Ishikawa (cell line): ENCODE measurements at regions not wholly inside any gene's neighbourhood (a gene's known extent, or its start where the extent isn't known, plus 50 kb on each side); places are given as distances from the start of the nearest gene placed in this dataset.

Experiments used
- CEBPB ChIP-seq: IDR thresholded peaks from 2 replicates; pipeline ENCODE4 v1.6.1; 2012
- CREB1 ChIP-seq: IDR thresholded peaks from 2 replicates; pipeline ENCODE4 v1.6.1; 2012; ENCODE audit warnings: low read depth
- EGR1 ChIP-seq: IDR thresholded peaks from 2 replicates; pipeline ENCODE4 v1.6.1; 2012
- EP300 ChIP-seq: IDR thresholded peaks from 2 replicates; pipeline ENCODE4 v1.6.1; 2012; ENCODE audit warnings: borderline replicate concordance
- FOXM1 ChIP-seq: IDR thresholded peaks from 2 replicates; pipeline ENCODE4 v1.6.1; 2012; ENCODE audit warnings: low read depth, borderline replicate concordance
- RAD21 ChIP-seq: IDR thresholded peaks from 2 replicates; pipeline ENCODE4 v1.6.1; 2012; ENCODE audit warnings: low read depth
- REST ChIP-seq: IDR thresholded peaks from 2 replicates; pipeline ENCODE4 v1.6.1; 2012; ENCODE audit warnings: low read depth, mild to moderate bottlenecking
- TAF1 ChIP-seq: IDR thresholded peaks from 2 replicates; pipeline ENCODE4 v1.6.1; 2012; ENCODE audit warnings: low read depth, mild to moderate bottlenecking
- TEAD4 ChIP-seq: IDR thresholded peaks from 2 replicates; pipeline ENCODE4 v1.6.1; 2012
- YY1 ChIP-seq: IDR thresholded peaks from 2 replicates; pipeline ENCODE4 v1.6.1; 2012; ENCODE audit warnings: low read depth
- ZBTB7A ChIP-seq: IDR thresholded peaks from 2 replicates; pipeline ENCODE4 v1.6.1; 2012; ENCODE audit warnings: low read depth
- TF ChIP-seq, protein P1 (sequence below): IDR thresholded peaks from 2 replicates; pipeline ENCODE4 v1.6.1; 2012
- TF ChIP-seq, protein P2 (sequence below): IDR thresholded peaks from 2 replicates; pipeline ENCODE4 v1.6.1; 2012

DNA sequence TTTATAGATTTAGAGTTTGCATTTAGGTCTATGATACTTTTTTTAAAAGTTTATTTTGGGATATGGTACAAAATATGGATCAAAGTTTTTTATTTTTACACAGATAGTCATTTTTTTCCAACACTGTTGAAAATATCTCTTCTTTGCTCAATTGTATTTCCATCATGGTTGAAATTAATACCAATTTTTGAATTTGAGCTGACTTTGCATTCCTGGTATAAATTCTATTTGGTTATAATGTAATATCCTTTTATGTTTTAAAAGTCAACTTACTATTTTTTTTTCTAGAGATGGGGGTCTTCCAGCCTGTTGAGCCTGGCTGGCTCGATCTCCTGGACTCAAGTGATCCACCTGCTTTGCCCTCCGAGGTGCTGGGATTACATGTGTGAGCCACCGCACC is 620.1 kb downstream of the OLFM4 start:
- no peak for TF ChIP-seq EP300
- no peak for TF ChIP-seq CREB1
- TF ChIP-seq FOXM1, result no peak
- TF ChIP-seq ZBTB7A, result no peak
- TF ChIP-seq RAD21, result no peak
- TF ChIP-seq, protein P1, sequence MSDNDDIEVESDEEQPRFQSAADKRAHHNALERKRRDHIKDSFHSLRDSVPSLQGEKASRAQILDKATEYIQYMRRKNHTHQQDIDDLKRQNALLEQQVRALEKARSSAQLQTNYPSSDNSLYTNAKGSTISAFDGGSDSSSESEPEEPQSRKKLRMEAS, result no peak
- TF ChIP-seq EGR1, result no peak
- TF ChIP-seq YY1, result no peak
- no peak for TF ChIP-seq REST
- TF ChIP-seq, protein P2, sequence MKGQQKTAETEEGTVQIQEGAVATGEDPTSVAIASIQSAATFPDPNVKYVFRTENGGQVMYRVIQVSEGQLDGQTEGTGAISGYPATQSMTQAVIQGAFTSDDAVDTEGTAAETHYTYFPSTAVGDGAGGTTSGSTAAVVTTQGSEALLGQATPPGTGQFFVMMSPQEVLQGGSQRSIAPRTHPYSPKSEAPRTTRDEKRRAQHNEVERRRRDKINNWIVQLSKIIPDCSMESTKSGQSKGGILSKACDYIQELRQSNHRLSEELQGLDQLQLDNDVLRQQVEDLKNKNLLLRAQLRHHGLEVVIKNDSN, result no peak
- no peak for TF ChIP-seq TAF1
- no peak for TF ChIP-seq TEAD4
- no peak for TF ChIP-seq CEBPB
